HUES6 (cell line): ENCODE measurements at regions not wholly inside any gene's neighbourhood (a gene's known extent, or its start where the extent isn't known, plus 50 kb on each side); places are given as distances from the start of the nearest gene placed in this dataset.
"Not testable (repeated sequence)": the region's sequence is repeated elsewhere in the genome, so short reads cannot be mapped to it uniquely, and the experiment has no call there.

Experiments used
- H3K27ac ChIP-seq: 2 replicates; pipeline ENCODE4 v1.7.0; 2013; ENCODE audit warnings: low read depth, mild to moderate bottlenecking, low read length, inconsistent platforms
- H3K27me3 ChIP-seq: 2 replicates; pipeline ENCODE4 v1.6.1; 2013; ENCODE audit warnings: low read length; ENCODE audit not compliant: control insufficient read depth, insufficient read depth
- H3K36me3 ChIP-seq: 2 replicates; pipeline ENCODE4 v1.6.1; 2013; ENCODE audit warnings: low read length; ENCODE audit not compliant: control insufficient read depth, insufficient read depth
- H3K4me1 ChIP-seq: 2 replicates; pipeline ENCODE4 v1.6.1; 2013; ENCODE audit warnings: low read length; ENCODE audit not compliant: control insufficient read depth, insufficient read depth
- H3K4me3 ChIP-seq: 2 replicates; pipeline ENCODE4 v1.5.1; 2013; ENCODE audit warnings: low read depth, low read length
- H3K9ac ChIP-seq: one replicate; pipeline ENCODE4 v1.6.1; 2013; ENCODE audit warnings: mild to moderate bottlenecking, low read length
- H3K9me3 ChIP-seq: 2 replicates; pipeline ENCODE4 v1.6.1; 2013; ENCODE audit warnings: low read depth, low read length; ENCODE audit not compliant: control insufficient read depth, insufficient read depth

GRCh38 chr7:108860615-108861014, 290.9 kb downstream of the DNAJB9 start:
- Histone ChIP-seq H3K4me1 (no peaks in the 10 kb centered on the region), H3K9me3 (peaks cover 11% of the 10 kb centered on the region; the same call in 1 of the 2 replicates), H3K36me3 (no peaks in the 10 kb centered on the region), H3K27me3 (no peaks in the 10 kb centered on the region), H3K27ac (no peak overlapping the region), H3K9ac (no peak overlapping the region), H3K4me3 (no peak overlapping the region)

- Histone ChIP-seq H3K36me3 (no peaks in the 10 kb centered on the region), H3K27ac (no peak overlapping the region), H3K4me3 (no peak overlapping the region), H3K27me3 (no peaks in the 10 kb centered on the region), H3K9ac (no peak overlapping the region), H3K4me1 (no peaks in the 10 kb centered on the region), H3K9me3 (peaks cover 11% of the 10 kb centered on the region; the same call in 1 of the 2 replicates)
Observed at GRCh38 chr7:108861071-108861470, 291.4 kb downstream of the DNAJB9 start.

- no peak overlapping the region for H3K9ac ChIP-seq
- no peak overlapping the region for H3K27ac ChIP-seq
- no peak overlapping the region for H3K4me3 ChIP-seq
- peaks cover 11% of the 10 kb centered on the region; the same call in 1 of the 2 replicates for H3K9me3 ChIP-seq
- no peaks in the 10 kb centered on the region for H3K27me3 ChIP-seq
- no peaks in the 10 kb centered on the region for H3K36me3 ChIP-seq
- no peaks in the 10 kb centered on the region for H3K4me1 ChIP-seq
Observed at GRCh38 chr7:108863227-108863848, 293.7 kb downstream of the DNAJB9 start.

- Histone ChIP-seq H3K27me3 (no peaks in the 10 kb centered on the region), H3K36me3 (no peaks in the 10 kb centered on the region), H3K9me3 (peaks cover 3% of the 10 kb centered on the region; the same call in 1 of the 2 replicates), H3K4me1 (no peaks in the 10 kb centered on the region), H3K4me3 (no peak overlapping the region), H3K9ac (no peak overlapping the region), H3K27ac (no peak overlapping the region)
Observed at GRCh38 chr7:108869070-108869469, 299.4 kb downstream of the DNAJB9 start.

GRCh38 chr7:108875139-108875538, 305.5 kb downstream of the DNAJB9 start:
- no peaks in the 10 kb centered on the region for H3K27me3 ChIP-seq
- H3K4me1 ChIP-seq = no peaks in the 10 kb centered on the region
- peaks cover 20% of the 10 kb centered on the region for H3K9me3 ChIP-seq
- H3K36me3 ChIP-seq = no peaks in the 10 kb centered on the region
- H3K4me3 ChIP-seq = no peak overlapping the region
- no peak overlapping the region for H3K9ac ChIP-seq
- H3K27ac ChIP-seq = no peak overlapping the region

- Histone ChIP-seq H3K27ac (no peak overlapping the region), H3K9ac (no peak overlapping the region), H3K27me3 (no peaks in the 10 kb centered on the region), H3K4me1 (no peaks in the 10 kb centered on the region), H3K9me3 (no peaks in the 10 kb centered on the region), H3K4me3 (no peak overlapping the region), H3K36me3 (no peaks in the 10 kb centered on the region)
Observed at GRCh38 chr7:108890862-108891261, 321.2 kb downstream of the DNAJB9 start.

GRCh38 chr7:108908456-108908855, 338.8 kb downstream of the DNAJB9 start:
- Histone ChIP-seq H3K4me1 (0 out of 2 replicates have a peak, but pooled peaks cover 7% of the 10 kb centered on the region), H3K27ac (no peak overlapping the region), H3K36me3 (no peaks in the 10 kb centered on the region), H3K4me3 (no peak overlapping the region), H3K9ac (no peak overlapping the region), H3K9me3 (no peaks in the 10 kb centered on the region), H3K27me3 (no peaks in the 10 kb centered on the region)

- Histone ChIP-seq H3K27ac (no peak overlapping the region), H3K9ac (no peak overlapping the region), H3K9me3 (peaks cover 4% of the 10 kb centered on the region; the same call in 1 of the 2 replicates), H3K4me1 (no peaks in the 10 kb centered on the region), H3K4me3 (no peak overlapping the region), H3K27me3 (no peaks in the 10 kb centered on the region), H3K36me3 (no peaks in the 10 kb centered on the region)
Observed at GRCh38 chr7:108911016-108911415, 341.3 kb downstream of the DNAJB9 start.

- no peaks in the 10 kb centered on the region for H3K27me3 ChIP-seq
- no peak overlapping the region for H3K27ac ChIP-seq
- no peak overlapping the region for H3K4me3 ChIP-seq
- H3K9ac ChIP-seq = no peak overlapping the region
- peaks cover 1% of the 10 kb centered on the region; the same call in 1 of the 2 replicates for H3K9me3 ChIP-seq
- no peaks in the 10 kb centered on the region for H3K36me3 ChIP-seq
- no peaks in the 10 kb centered on the region for H3K4me1 ChIP-seq
Observed at GRCh38 chr7:108920490-108920889, 350.8 kb downstream of the DNAJB9 start.

- H3K4me1 ChIP-seq, H3K36me3 ChIP-seq, H3K27me3 ChIP-seq, H3K4me3 ChIP-seq, H3K9ac ChIP-seq, H3K27ac ChIP-seq: not testable (repeated sequence)
- H3K9me3 ChIP-seq = peaks cover 17% of the 10 kb centered on the region
Observed at GRCh38 chr7:108943048-108943447, 373.4 kb downstream of the DNAJB9 start.

GRCh38 chr7:108947526-108947925, 377.9 kb downstream of the DNAJB9 start:
- Histone ChIP-seq H3K36me3 (no peaks in the 10 kb centered on the region), H3K9me3 (peaks cover 17% of the 10 kb centered on the region), H3K27me3 (no peaks in the 10 kb centered on the region), H3K4me3 (no peak overlapping the region), H3K4me1 (no peaks in the 10 kb centered on the region), H3K9ac (no peak overlapping the region), H3K27ac (no peak overlapping the region)
